HL-60 (cell line): ENCODE measurements at regions not wholly inside any gene's neighbourhood (a gene's known extent, or its start where the extent isn't known, plus 50 kb on each side); places are given as distances from the start of the nearest gene placed in this dataset.

Source experiments
- DNase-seq, 2 experiments: peaks; one replicate each; pipeline ENCODE4 v3.0.0-alpha.2; 2010 to 2020; ENCODE audit warnings: low read depth in 1 of 2, low spot score in 1 of 2
- H3K27ac ChIP-seq: fragments of 250-450 bp; sonication (Bioruptor Pico); replicated peaks from 2 replicates; pipeline ENCODE4 v1.5.1; 2020; ENCODE audit warnings: mild to moderate bottlenecking, moderate library complexity
- H3K27me3 ChIP-seq: fragments of 250-450 bp; sonication (Bioruptor Pico); 2 replicates; pipeline ENCODE4 v1.5.1; 2021; ENCODE audit warnings: mild to moderate bottlenecking, moderate library complexity; ENCODE audit not compliant: insufficient read depth, poor library complexity, severe bottlenecking
- H3K4me3 ChIP-seq: replicated peaks from 2 replicates; pipeline ENCODE4 v1.5.1; 2011; ENCODE audit warnings: mild to moderate bottlenecking, control low read depth, low read length; ENCODE audit not compliant: insufficient read depth
- CTCF ChIP-seq: IDR thresholded peaks from one replicate; pipeline ENCODE4 v1.5.1; 2011; ENCODE audit warnings: low read length, control low read depth, inconsistent platforms; ENCODE audit not compliant: insufficient read depth
- GABPA ChIP-seq: IDR thresholded peaks from 2 replicates; pipeline ENCODE4 v1.6.1; 2012; ENCODE audit warnings: low read depth
- POLR2AphosphoS5 ChIP-seq: IDR thresholded peaks from 2 replicates; pipeline ENCODE4 v1.6.1; 2012; ENCODE audit warnings: low read depth
- REST ChIP-seq: IDR thresholded peaks from 2 replicates; pipeline ENCODE4 v1.6.1; 2012; ENCODE audit warnings: low read depth; ENCODE audit not compliant: insufficient replicate concordance
- SPI1 ChIP-seq: IDR thresholded peaks from 2 replicates; pipeline ENCODE4 v1.6.1; 2012; ENCODE audit warnings: low read depth, mild to moderate bottlenecking, borderline replicate concordance

GRCh38 chr11:112564228-112564955, 303.7 kb upstream of the PLET1 start:
- no peak overlapping the region for H3K27ac ChIP-seq
- no peak for DNase-seq

GRCh38 chr11:112565551-112565950, 304.9 kb upstream of the PLET1 start:
- no peak for DNase-seq
- H3K4me3 ChIP-seq, result no peak overlapping the region
- TF ChIP-seq POLR2AphosphoS5 (no peak), REST (no peak), SPI1 (no peak), GABPA (no peak), CTCF (no peak)
- no peak overlapping the region for H3K27ac ChIP-seq
- peaks cover 3% of the 10 kb centered on the region for H3K27me3 ChIP-seq

More at GRCh38 chr11:112564228-112564955, 303.7 kb upstream of the PLET1 start:
- no peak for TF ChIP-seq POLR2AphosphoS5
- TF ChIP-seq CTCF, result no peak
- TF ChIP-seq SPI1, result no peak
- TF ChIP-seq GABPA, result no peak
- TF ChIP-seq REST, result no peak
- Histone ChIP-seq H3K4me3 (no peak overlapping the region), H3K27me3 (no peaks in the 10 kb centered on the region)

- H3K27ac ChIP-seq, result no peak overlapping the region
- no peak overlapping the region for H3K4me3 ChIP-seq
- TF ChIP-seq REST (no peak), GABPA (no peak)
- no peak for DNase-seq
- peaks cover 3% of the 10 kb centered on the region for H3K27me3 ChIP-seq
These were observed 305.5 kb upstream of the PLET1 start for GRCh38 chr11:112566124-112566523.
